GM19463 (cell line): ENCODE measurements at regions not wholly inside any gene's neighbourhood (a gene's known extent, or its start where the extent isn't known, plus 50 kb on each side); places are given as distances from the start of the nearest gene placed in this dataset.
"Not testable (repeated sequence)": the region's sequence is repeated elsewhere in the genome, so short reads cannot be mapped to it uniquely, and the experiment has no call there.

Experiments used
- ATAC-seq: cut with Tn5 transposase; IDR thresholded peaks from one replicate; pipeline ENCODE4 v1.9.1; 2021; ENCODE audit warnings: mild to moderate bottlenecking, moderate library complexity; ENCODE audit not compliant: unreplicated experiment

DNA sequence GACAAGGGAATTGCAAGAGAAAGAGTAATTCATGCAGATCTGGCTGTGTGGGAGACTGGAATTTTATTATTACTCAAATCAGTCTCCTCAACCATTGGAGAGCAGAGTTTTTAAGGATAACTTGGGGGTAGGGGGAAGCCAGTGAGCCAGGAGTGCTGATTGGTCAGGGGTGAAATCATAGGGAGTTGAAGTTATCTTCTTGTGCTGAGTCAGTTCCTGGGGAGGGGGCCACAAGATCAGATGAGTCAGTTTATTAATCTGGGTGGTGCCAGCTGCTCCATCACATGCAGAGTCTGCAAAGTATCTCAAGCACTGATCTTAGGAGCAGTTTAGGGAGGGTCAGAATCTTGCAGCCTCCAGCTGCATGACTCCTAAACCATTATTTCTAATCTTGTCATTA lies 191.8 kb upstream of the IGF1 start:
- not testable (repeated sequence) for ATAC-seq

DNA sequence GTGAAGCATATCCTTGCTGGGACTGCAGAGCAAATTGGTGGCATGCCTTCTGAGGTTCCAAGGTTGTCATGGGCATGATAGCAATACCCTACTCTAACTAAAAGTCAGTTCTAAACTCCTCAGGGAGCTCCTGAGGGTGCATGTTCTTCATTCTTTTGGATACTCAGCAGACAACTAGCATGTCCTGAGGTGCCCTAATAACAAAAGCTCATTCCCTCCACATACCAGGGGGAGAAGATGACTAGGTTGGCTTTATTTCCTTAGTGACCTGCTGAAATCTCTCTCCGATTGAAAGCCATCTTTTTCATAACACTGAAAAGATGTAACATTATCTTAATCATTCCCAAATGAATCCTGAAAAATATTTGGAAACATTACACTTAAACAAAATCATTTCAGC lies 188.7 kb upstream of the IGF1 start:
- ATAC-seq: no peak

DNA sequence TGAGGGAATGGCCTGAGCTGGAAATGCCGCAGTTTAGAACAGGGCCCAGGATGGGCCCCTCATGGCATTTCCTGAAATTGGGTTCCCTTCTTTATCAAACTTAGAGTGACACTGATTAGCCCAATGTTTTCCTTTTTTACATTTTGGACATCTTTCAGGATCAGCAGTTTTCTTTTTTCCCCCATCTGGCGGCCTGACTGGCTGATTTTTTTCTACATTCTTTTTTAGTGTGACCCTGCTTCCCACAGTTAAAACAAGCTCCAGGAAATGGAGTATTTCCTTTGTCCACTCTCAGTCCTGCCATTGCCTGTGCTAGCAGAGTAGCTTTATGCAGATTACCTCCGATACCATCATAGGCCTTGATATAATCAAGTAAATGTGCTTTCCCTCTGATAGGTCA lies 185.8 kb upstream of the IGF1 start:
- not testable (repeated sequence) for ATAC-seq

DNA sequence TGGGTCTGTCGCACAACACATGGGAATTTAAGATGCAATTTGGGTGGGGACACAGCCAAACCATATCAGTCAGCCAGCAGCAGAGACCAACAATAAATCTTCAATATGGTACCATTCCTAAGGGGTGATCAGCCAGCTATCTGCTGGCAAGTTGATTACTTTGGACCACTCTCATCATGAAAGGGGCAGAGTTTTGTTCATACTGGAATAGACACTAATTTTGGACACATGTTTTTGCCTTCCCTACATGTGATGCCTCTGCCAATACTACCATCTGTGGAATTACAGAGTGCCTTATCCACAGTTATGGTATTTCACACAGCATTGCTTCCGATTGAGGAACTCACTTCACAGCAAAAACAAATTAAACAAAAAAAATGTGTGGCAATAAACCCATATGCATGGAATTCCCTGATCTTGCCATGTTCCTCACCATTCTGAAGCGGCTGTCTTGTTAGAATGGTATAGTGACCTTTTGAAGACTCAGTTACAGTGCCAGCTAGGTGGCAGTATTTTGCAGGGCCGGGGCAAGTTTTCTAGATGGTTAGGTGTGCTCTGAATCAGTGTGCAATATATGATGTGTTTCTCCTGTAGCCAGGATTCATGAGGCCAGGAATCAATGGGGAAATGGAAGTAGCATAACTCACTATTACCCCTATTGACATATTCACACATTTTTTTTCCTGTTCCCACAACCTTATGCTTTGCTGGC lies 179.0 kb upstream of the IGF1 start:
- ATAC-seq: no peak

DNA sequence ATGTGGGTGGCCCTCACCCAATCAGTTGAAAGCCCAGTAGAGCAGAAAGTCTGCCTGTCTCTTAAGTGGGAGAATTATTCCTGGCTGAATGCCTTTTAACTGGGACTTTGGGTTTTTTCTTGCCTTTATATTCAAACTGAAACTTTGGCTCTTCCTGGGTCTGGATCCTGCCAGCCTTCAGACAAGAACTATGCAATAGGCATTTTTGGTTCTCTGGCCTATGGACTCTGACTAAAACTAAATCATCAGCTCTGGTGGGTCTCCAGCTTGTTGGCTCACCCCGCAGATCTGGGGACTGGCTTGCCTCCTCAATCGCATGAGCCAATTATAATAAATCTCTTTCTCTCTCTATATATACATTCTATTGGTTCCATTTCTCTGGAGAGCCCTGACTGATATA lies 173.0 kb upstream of the IGF1 start:
- ATAC-seq: no peak

DNA sequence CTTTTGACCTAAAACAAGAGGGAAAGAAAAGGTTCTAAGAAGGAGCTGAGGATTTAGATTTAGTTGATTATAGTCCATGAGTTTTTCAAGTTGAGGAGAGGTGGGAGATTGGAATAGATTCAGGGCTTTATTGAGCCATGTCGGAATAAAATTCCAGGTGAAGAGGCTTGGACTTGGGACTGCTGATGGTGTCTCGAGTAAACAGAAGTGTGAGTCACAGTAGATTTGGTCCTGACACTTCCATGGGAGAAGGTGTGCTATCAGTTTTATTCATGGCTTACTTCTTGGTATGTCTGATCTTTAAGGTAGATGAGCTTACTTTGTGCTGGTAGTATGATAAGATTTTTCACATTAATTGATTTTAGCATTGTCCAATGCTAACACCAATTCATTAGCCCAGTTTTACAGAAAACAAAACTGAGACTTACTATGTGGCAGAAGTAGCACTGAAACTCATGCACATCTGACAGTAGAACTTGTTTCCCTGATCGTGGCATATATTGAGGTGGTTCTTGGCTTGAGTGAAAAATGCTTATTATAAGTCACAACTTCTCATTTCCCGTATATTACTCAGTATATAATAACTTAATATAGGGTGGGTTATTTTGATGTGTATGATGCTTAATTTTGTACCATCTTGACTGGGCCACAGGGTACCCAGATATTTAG lies 172.4 kb upstream of the IGF1 start:
- ATAC-seq: no peak

DNA sequence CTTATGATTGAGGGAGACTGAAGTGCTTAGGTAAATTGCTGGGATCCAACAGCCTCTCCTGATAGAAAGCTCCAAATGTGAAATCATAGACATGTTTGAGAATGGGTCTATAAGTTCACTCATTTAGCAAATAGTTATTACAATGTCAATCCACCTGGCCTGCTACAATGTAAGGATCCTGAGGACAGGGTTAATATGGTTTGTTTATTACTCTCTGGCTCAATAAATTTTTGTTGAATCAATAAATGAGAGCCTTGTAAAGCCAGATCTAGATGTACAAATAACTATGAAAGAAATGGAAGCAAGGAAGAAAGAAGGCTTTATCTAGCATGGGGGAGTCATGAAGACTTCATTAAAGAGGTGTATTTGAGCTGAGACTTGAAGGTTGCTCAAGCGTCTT lies 165.6 kb upstream of the IGF1 start:
- no peak for ATAC-seq

DNA sequence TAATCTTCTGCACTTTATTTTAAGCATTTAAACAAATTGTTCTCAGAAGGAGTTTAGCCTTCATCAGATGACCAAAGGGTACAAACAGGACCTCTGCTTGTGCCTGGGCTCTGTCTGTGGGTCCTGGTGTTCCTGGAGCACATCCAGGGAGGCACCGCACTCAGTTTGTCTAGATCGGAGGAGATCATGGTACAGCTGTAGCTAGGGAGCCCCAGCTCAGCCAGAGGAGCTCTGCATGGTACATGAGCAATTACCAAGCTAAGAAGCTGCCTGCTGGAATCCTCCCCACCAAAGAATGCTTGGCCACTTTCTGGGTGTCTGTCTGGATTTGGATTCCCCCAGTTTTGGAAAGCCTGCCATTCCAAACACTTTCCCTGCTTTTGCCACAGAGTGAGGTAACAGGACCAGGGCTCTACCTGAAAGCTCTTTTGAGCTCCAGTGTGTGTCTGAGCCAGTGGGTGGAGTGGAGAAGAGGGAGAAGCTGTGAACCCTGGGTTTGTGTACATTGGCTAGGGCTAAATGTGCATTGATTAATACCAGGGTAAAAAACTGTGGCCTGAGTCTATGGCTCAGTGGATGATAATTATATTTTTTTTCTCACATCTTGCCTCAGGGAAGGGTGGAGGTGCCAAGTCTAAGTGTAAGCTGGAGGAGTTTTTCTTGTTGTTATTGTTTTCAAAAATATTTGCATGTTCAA lies 163.7 kb upstream of the IGF1 start:
- ATAC-seq: no peak

DNA sequence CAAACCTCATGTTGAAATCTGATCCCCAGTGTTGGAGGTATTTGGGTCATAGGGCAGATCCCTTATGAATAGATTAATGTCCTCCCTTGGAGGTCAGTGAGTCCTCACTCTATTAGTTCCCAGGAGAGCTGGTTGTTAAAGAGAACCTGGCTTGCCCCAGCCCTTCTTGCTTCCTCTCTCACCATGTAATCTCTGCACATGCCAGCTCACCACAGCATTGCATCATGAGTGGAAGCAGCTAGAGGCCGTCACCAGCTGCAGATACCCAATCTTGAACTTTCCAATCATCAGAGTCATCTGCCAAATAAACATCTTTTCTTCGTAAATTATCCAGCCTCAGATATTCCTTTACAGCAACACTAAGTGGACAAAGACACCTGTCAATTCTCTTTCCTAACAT lies 161.8 kb upstream of the IGF1 start:
- ATAC-seq: no peak

DNA sequence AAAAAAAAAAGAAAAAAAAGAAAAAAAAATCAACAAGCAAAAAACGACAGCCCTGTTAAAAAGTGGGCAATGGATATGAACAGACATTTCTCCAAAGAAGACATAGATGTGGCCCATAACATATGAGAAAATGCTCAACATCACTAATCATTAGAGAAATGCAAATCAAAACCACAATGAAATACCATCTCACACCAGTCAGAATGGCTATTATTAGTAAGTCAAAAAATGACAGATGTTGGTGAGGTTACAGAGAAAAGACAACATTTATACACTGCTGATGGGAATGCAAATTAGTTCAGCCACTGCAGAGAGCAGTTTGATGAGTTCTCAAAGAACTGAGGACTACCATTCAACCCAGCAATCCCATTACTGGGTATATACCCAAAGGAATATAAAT lies 160.3 kb upstream of the IGF1 start:
- not testable (repeated sequence) for ATAC-seq

DNA sequence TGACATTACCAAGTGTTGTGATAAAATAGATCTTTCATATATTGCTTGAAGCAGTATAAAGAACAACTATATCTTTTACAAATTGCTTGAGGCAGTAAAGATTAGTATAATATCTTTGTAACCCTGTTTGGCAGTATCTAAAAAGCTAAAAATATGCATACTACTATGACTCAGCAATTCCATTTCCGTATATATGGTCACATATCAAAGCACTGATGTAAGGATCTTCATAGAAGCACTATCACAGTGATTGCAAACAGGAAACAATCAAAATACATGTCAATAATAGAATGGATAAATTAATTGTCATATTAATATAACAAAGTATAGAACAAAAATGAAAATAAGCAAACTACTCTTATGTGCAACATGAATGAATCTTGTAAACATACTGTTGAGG lies 158.4 kb upstream of the IGF1 start:
- ATAC-seq: no peak

DNA sequence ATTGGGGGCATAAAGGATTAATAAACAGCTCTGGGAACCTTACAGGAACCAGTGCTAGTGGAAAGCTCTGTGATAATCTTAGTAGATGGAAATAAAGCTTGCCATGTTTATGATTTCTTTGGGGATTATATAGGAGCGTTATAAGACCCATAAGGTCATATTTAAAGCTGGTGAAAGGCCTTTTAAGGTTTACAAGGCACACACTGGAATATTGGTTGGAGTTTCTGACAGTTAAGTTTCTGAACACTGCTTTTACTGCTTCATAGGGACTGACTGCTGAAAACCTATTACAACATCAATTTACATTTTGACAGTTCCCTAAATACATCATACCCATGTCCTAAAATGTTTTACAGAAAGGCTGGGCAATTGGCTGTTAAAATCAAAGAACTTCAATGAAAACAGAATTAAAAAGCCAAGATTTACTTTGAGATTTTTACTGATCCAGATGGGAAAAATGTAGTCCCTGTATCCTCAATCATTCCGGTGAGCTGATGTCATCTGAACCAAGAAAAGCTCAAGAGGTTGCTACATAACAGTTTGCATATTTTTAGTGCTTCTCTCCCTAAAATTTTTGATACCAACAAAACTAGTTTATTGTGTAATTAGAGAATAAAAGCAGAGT lies 153.7 kb upstream of the IGF1 start:
- no peak for ATAC-seq

DNA sequence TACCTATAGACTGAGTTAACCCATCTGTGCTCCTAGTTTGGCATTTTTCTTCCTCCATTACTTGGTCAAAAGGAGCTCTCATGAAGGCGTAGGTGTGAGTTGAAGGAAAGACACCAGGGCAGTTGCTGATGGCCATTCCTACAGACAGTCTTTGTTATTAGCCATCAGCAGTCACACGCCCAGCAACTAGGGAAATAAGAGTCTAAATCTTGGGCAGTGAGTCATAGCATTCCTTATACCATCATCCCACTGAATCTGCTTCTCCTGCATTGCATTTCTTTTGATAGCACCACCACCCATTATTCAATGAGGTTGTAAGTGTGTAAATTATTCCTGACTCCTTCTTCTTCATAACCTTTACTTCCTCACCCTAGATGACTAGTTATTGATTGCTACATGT lies 150.9 kb upstream of the IGF1 start:
- ATAC-seq: no peak

DNA sequence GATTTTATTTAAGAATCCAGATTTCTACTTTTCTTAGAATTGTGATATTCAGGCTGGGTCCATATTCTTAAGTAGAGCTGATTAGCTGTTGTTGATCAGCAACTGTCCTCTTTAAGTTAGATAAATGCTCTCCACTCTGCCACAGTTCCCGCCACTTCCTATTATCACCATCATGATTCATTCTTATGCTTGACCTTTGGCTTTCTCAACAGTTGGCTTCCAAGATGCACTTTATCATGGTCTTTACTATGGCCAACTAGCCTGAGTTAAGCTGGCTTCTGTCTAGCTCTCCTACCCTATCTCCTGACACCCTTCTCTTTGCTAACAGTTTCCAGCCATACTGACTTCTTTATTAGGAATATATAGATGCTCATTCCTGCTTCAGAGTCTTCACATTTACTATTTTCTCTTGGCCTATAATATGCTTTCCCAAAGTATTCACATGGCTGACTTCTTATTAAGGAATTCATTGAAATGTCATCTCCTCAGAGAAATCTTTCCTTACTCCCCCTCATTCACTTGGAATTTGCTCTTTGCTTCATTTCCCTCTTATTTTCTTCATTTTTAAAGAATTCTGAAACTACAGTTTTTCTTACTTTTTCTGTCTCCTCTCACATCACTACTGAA lies 149.0 kb upstream of the IGF1 start:
- no peak for ATAC-seq

DNA sequence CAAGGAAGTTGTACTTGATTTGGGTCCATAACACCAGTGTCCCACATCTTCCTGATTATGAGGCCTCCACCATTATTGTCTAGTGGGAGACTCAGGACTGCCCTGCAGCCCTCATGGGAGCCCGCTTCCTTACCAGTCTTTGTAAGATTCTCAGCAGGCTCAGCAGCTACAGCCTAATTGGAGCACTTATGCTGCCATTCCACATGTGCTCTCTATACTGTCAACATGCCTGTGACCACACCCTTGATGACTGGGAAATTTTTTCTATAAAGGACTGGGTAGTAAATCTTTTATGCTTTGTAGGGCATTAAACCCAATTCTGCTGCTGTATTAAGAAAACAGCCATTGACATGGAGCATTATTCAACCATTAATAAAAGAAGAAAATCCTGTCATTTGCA lies 145.5 kb upstream of the IGF1 start:
- ATAC-seq: no peak

DNA sequence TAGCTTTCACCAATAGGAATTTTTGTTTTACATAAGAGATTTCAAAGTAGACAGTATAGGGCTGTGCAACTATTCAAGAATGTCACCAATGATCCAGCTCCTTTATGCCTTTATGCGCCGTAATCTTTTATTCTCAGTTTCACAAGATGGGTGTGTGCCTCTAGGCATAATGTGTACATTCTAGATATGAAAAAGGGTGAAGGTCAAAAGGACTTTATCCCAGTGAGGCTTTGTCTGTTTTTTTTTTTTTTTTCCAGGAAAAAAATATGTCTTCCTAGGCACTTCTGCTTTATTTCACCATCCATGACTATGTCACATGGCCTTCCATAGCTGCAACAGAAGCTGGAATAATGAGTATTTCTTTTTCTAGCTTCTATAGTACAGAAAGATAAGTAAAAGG lies 142.3 kb upstream of the IGF1 start:
- ATAC-seq: no peak

DNA sequence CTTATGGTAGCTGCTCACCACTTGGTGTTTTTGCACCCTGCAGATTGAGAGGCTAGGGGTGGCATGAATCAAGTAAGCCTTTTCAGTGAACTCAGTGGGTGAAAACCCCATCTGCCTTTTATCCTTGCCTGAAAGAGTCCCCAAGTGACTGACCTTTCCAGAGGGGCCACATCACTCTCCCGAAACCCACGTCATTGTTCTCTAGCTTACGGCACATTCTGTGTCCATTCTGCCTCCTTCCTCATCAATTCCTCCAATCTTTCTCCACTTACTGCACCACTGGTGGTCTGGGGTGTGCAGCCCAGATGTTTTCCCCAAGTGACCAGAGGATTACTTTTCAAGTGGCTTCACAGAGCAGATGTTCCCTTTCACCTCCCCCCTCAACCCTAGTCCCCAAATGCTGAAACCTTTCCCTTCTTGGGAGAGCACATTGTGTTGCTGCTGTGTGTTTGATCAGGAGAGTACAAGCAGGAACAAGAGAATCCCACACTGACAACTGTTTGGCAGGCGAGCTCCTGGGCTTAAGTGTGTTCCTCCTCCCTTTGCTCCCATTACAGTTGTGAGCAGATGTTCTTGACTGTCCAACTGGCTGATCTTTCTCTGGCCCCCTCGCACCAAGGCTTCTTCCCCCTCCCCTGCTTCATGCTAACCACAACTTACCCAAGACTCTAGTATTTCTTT lies 138.0 kb upstream of the IGF1 start:
- no peak for ATAC-seq

DNA sequence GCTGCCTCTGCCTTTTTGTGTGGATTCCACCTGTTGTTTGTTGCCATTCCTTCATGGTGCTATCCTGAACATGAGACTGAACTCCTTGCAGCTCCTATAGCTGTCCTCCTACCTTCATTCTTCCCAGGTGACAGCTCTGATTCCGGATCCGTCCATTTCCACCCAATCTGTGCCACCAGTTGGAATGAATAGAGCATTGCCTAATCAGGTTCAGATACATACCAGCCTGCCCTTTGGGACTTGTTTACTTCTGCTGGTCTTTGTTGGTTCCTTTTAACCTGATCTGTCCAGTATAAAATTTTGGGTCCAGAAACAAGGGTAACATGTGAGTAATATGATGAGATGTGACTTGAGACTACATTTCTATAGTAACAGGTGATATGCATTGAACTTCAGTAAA lies 136.3 kb upstream of the IGF1 start:
- no peak for ATAC-seq

DNA sequence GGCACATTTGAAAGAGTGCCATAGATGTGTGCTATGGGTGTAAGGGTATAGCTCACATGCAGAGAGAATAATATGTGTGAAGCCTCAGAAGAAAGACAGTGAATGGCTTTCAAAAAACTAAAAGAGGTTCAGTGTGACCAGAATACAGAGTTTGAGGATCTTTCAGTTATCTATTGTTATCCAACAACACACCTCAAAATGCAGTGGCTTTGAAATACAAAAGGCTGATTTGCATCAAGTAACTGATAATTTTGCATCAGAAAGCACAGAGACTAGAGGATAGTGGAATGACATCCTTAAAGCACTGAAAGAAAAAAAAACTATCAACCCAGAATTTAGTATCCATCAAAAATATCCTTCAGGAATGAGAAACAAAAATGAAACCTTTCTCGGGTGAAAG lies 131.6 kb upstream of the IGF1 start:
- ATAC-seq: no peak

DNA sequence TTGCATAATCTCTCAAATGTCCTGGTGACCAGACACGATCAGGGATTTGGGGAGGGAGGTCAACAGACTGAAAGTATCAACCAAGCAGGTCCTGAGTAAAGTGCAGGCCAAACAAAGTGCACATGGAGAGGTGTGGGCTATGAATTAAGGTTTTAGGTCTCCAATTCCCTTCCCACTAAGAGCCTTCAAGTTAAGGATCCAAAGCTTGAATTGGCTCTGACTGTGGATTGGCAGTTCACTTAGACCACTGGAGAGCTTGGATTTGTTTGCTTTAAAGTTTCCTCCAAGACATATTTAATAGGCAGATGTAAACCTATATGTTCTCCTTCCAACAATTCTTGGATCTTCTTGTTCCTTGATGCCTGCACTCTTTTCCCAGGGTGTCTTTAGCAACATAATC lies 129.6 kb upstream of the IGF1 start:
- no peak for ATAC-seq

DNA sequence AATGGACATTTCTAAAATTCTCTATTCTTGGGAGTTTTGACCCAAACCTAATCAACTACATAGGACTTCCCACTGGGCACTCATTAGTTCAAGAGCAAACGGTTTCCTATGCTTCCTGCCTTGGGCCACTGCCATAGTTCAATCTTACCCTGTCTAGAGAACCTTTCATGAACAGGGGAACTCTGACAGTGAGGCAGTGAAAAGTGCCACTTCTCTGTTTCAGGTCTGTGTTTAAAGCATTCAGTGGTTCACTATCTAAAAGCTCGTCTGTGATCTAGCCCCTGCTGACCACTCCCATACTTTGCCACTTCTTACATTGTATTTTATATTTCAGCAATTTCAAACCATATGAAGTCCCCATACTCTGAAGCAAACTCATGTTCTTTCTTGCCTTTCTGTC lies 122.7 kb upstream of the IGF1 start:
- no peak for ATAC-seq
